GM23248 (cell line): ENCODE measurements at regions not wholly inside any gene's neighbourhood (a gene's known extent, or its start where the extent isn't known, plus 50 kb on each side); places are given as distances from the start of the nearest gene placed in this dataset.

ENCODE experiments used
- DNase-seq: peaks from one replicate; pipeline ENCODE4 v3.0.0-alpha.2; 2015
- H2AFZ ChIP-seq: fragments of 200-600 bp; sonication (generic); 2 replicates; pipeline ENCODE4 v1.6.1; 2016; ENCODE audit warnings: antibody characterized with exemption
- H3F3A ChIP-seq: fragments of 200-600 bp; sonication (generic); 2 replicates; pipeline ENCODE4 v1.6.1; 2016; ENCODE audit warnings: mild to moderate bottlenecking, antibody characterized with exemption, mixed run types; ENCODE audit not compliant: insufficient read depth
- H3K27ac ChIP-seq: fragments of 200-600 bp; sonication (generic); 2 replicates; pipeline ENCODE4 v1.5.1; 2016; ENCODE audit warnings: mild to moderate bottlenecking
- H3K27me3 ChIP-seq: fragments of 200-600 bp; sonication (generic); replicated peaks from 2 replicates; pipeline ENCODE4 v1.6.1; 2016; ENCODE audit warnings: mild to moderate bottlenecking; ENCODE audit not compliant: insufficient read depth
- H3K36me3 ChIP-seq: fragments of 200-600 bp; sonication (generic); 2 replicates; pipeline ENCODE4 v1.6.1; 2016; ENCODE audit warnings: low read depth, mild to moderate bottlenecking
- H3K4me1 ChIP-seq: fragments of 200-600 bp; sonication (generic); 2 replicates; pipeline ENCODE4 v1.6.1; 2016; ENCODE audit warnings: mild to moderate bottlenecking; ENCODE audit not compliant: insufficient read depth
- H3K4me2 ChIP-seq: fragments of 200-600 bp; sonication (generic); one replicate; pipeline ENCODE4 v1.6.1; 2016; ENCODE audit warnings: mild to moderate bottlenecking; ENCODE audit not compliant: unreplicated experiment
- H3K4me3 ChIP-seq: fragments of 200-600 bp; sonication (generic); 2 replicates; pipeline ENCODE4 v1.5.1; 2016; ENCODE audit warnings: mild to moderate bottlenecking
- H3K79me2 ChIP-seq: fragments of 200-600 bp; sonication (generic); 2 replicates; pipeline ENCODE4 v1.6.1; 2016; ENCODE audit warnings: mild to moderate bottlenecking; ENCODE audit not compliant: insufficient read depth
- H3K9ac ChIP-seq: fragments of 200-600 bp; sonication (generic); 2 replicates; pipeline ENCODE4 v1.6.1; 2016; ENCODE audit warnings: mild to moderate bottlenecking
- H3K9me2 ChIP-seq: fragments of 200-600 bp; sonication (generic); 2 replicates; pipeline ENCODE4 v1.6.1; 2016; ENCODE audit warnings: mixed run types, mild to moderate bottlenecking, moderate library complexity; ENCODE audit not compliant: insufficient read depth
- H3K9me3 ChIP-seq: fragments of 200-600 bp; sonication (generic); one replicate; pipeline ENCODE4 v1.6.1; 2017; ENCODE audit warnings: low read depth
- H4K20me1 ChIP-seq: fragments of 200-600 bp; sonication (generic); 2 replicates; pipeline ENCODE4 v1.6.0; 2016; ENCODE audit not compliant: insufficient read depth
- EZH2 ChIP-seq: fragments of 200-600 bp; sonication (generic); IDR thresholded peaks from 2 replicates; pipeline ENCODE4 v1.6.1; 2018; ENCODE audit warnings: antibody characterized with exemption, mild to moderate bottlenecking; ENCODE audit not compliant: insufficient read depth, poor library complexity, severe bottlenecking
- EZH2phosphoT487 ChIP-seq: fragments of 200-600 bp; sonication (generic); IDR thresholded peaks from 2 replicates; pipeline ENCODE4 v1.6.1; 2018; ENCODE audit warnings: antibody characterized with exemption, moderate library complexity, mild to moderate bottlenecking, low read depth; ENCODE audit not compliant: insufficient read depth
- WGBS, 2 experiments: methylation state at CpG; one replicate each; pipeline ENCODE4 v1.1.6; 2015 to 2017; ENCODE audit warnings: low lambda C conversion rate in 2 of 2, low coverage in 1 of 2; ENCODE audit errors: missing lambda C conversion rate in 2 of 2; 5-methylcytosine and 5-hydroxymethylcytosine counted together
- in situ Hi-C: fragments of 300-500 bp; cut with MboI; formaldehyde crosslinking; loops from 2 replicates; pipeline ENCODE4 v1.15.0; 2020

DNA sequence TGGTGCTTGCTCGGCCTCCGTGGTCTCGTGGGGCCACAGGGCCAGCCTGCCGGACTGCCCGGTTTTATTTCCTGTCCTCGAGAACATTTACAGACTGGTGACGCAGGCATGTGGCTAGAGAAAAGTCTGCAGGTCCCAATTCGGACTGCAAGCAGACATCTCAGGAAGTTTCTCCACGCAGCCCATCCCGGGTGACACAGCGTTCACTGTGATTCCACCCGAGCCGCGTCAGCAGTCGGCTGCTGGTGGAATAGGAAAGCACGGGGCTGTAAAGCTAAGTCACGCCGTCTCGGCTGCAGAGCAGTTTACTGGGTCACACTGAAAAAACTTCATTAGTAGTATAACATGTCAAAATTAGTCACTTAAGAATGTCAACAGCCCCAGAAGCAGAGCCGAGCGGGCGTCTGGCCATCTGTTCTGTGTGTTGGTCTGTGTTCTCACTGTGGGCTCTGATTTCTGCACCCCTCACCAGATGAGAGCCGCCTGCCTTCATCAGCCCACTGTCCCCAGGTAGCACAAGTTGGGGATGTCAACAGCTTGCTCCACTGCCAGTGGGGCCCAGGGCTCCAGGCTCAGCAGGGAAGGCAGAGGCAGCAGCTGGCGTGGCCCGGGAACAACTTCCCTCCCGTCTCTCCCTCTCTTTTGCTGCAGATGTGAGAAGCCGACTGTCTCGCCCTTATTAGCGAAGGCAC is 363.7 kb downstream of the IRX2 start:
- no peak for TF ChIP-seq EZH2
- no peak for TF ChIP-seq EZH2phosphoT487
- Histone ChIP-seq H3K9ac (no peak overlapping the region), H4K20me1 (no peaks in the 10 kb centered on the region), H3K79me2 (no peaks in the 10 kb centered on the region), H3K27me3 (no peaks in the 10 kb centered on the region), H3K4me3 (no peak overlapping the region), H3K4me1 (no peaks in the 10 kb centered on the region), H3K4me2 (no peak overlapping the region), H3K9me3 (no peaks in the 10 kb centered on the region), H3F3A (no peaks in the 10 kb centered on the region), H2AFZ (no peak overlapping the region), H3K9me2 (no peaks in the 10 kb centered on the region), H3K36me3 (no peaks in the 10 kb centered on the region), H3K27ac (no peak overlapping the region)
- WGBS, 2 experiments, result 2 to 4% methylated on average over 29 of the region's 29 CpGs
- peak; percentile 40 for DNase-seq
- in situ Hi-C loops, result no loop called here

- Histone ChIP-seq H2AFZ (no peak overlapping the region), H3F3A (no peaks in the 10 kb centered on the region), H3K9me2 (no peaks in the 10 kb centered on the region), H3K9ac (no peak overlapping the region), H3K36me3 (no peaks in the 10 kb centered on the region), H3K79me2 (no peaks in the 10 kb centered on the region), H3K27ac (no peak overlapping the region), H3K27me3 (no peaks in the 10 kb centered on the region), H3K4me1 (no peaks in the 10 kb centered on the region), H3K4me3 (no peak overlapping the region), H3K4me2 (no peak overlapping the region), H3K9me3 (no peaks in the 10 kb centered on the region), H4K20me1 (no peaks in the 10 kb centered on the region)
- in situ Hi-C loops, result no loop called here
- WGBS, 2 experiments, result 20 to 21% methylated on average over 11 of the region's 11 CpGs
- TF ChIP-seq EZH2phosphoT487 (no peak), EZH2 (no peak)
- no peak for DNase-seq
Measured at GRCh38 chr5:2387250-2387633, 364.2 kb downstream of the IRX2 start.

GRCh38 chr5:2385818-2386217 is 365.7 kb downstream of the IRX2 start:
- in situ Hi-C loops, result no loop called here
- Histone ChIP-seq H3K79me2 (no peaks in the 10 kb centered on the region), H3K9me3 (no peaks in the 10 kb centered on the region), H3K36me3 (no peaks in the 10 kb centered on the region), H3K9ac (no peak overlapping the region), H2AFZ (no peak overlapping the region), H3K9me2 (no peaks in the 10 kb centered on the region), H3K4me3 (no peak overlapping the region), H3K27me3 (no peaks in the 10 kb centered on the region), H3F3A (no peaks in the 10 kb centered on the region), H3K27ac (no peak overlapping the region), H3K4me2 (no peak overlapping the region), H3K4me1 (no peaks in the 10 kb centered on the region), H4K20me1 (no peaks in the 10 kb centered on the region)
- WGBS, 2 experiments, result 27% methylated on average over 3 of the region's 3 CpGs
- no peak for DNase-seq
- TF ChIP-seq EZH2phosphoT487, result no peak
- no peak for TF ChIP-seq EZH2

DNA sequence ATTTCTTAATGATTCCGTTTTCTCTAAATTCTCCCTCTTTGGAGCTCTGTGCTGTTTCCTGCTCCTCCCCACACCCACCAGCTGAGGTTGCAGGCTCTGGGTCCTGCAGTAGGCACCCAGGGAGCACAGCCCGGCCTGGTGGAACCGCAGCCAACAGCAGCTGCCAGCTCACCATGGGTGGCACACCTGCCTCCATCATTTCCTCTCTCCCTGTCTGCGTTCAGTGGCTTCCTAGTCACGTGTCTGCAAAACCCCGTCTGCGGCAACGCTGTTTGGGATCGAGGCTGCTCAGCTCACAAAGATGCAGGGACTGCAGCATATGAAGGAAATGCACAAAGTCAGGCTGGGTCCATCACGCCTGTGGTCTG is 367.8 kb downstream of the IRX2 start:
- Histone ChIP-seq H3K27ac (no peak overlapping the region), H3K9me3 (no peaks in the 10 kb centered on the region), H3K9ac (no peak overlapping the region), H3K4me2 (no peak overlapping the region), H3K27me3 (no peaks in the 10 kb centered on the region), H3K79me2 (no peaks in the 10 kb centered on the region), H3K9me2 (no peaks in the 10 kb centered on the region), H2AFZ (no peak overlapping the region), H3K4me3 (no peak overlapping the region), H3K4me1 (no peaks in the 10 kb centered on the region), H3F3A (no peaks in the 10 kb centered on the region), H4K20me1 (no peaks in the 10 kb centered on the region), H3K36me3 (no peaks in the 10 kb centered on the region)
- 43 to 45% methylated on average over 10 of the region's 10 CpGs for WGBS, 2 experiments
- TF ChIP-seq EZH2 (no peak), EZH2phosphoT487 (no peak)
- no peak for DNase-seq
- in situ Hi-C loops, result no loop called here
